MM.1S (cell line): ENCODE measurements at regions not wholly inside any gene's neighbourhood (a gene's known extent, or its start where the extent isn't known, plus 50 kb on each side); places are given as distances from the start of the nearest gene placed in this dataset.

Source experiments
- DNase-seq: peaks from one replicate; pipeline ENCODE4 v3.0.0-alpha.2; 2015
- H2AFZ ChIP-seq: fragments of 300-600 bp; sonication (generic); 2 replicates; pipeline ENCODE4 v1.6.0; 2016; ENCODE audit warnings: antibody characterized with exemption, low read length
- H3F3A ChIP-seq: fragments of 300-600 bp; sonication (generic); 2 replicates; pipeline ENCODE4 v1.6.1; 2016; ENCODE audit warnings: mild to moderate bottlenecking, antibody characterized with exemption, low read length, moderate library complexity, mixed read lengths; ENCODE audit not compliant: insufficient read depth
- H3K27ac ChIP-seq: fragments of 300-600 bp; sonication (generic); 2 replicates; pipeline ENCODE4 v1.5.1; 2016; ENCODE audit warnings: mild to moderate bottlenecking, low read length
- H3K27me3 ChIP-seq: fragments of 300-600 bp; sonication (generic); replicated peaks from 2 replicates; pipeline ENCODE4 v1.6.0; 2016; ENCODE audit warnings: low read length; ENCODE audit not compliant: insufficient read depth
- H3K36me3 ChIP-seq: fragments of 300-600 bp; sonication (generic); replicated peaks from 2 replicates; pipeline ENCODE4 v1.6.1; 2016; ENCODE audit warnings: mild to moderate bottlenecking, low read length, mixed read lengths; ENCODE audit not compliant: insufficient read depth
- H3K4me1 ChIP-seq: fragments of 300-600 bp; sonication (generic); 2 replicates; pipeline ENCODE4 v1.6.1; 2016; ENCODE audit warnings: low read length, mixed read lengths
- H3K4me2 ChIP-seq: fragments of 300-600 bp; sonication (generic); 2 replicates; pipeline ENCODE4 v1.6.0; 2016; ENCODE audit warnings: low read depth, low read length
- H3K4me3 ChIP-seq: fragments of 300-600 bp; sonication (generic); 2 replicates; pipeline ENCODE4 v1.5.1; 2016; ENCODE audit warnings: low read length, mixed read lengths
- H3K79me2 ChIP-seq: fragments of 300-600 bp; sonication (generic); 2 replicates; pipeline ENCODE4 v1.6.1; 2016; ENCODE audit warnings: mixed run types, low read length, mixed read lengths
- H3K9ac ChIP-seq: fragments of 300-600 bp; sonication (generic); 2 replicates; pipeline ENCODE4 v1.6.1; 2016; ENCODE audit warnings: low read length, mixed read lengths
- H3K9me2 ChIP-seq: fragments of 300-600 bp; sonication (generic); replicated peaks from 2 replicates; pipeline ENCODE4 v1.6.1; 2016; ENCODE audit warnings: mild to moderate bottlenecking, low read length, mixed read lengths; ENCODE audit not compliant: insufficient read depth
- H3K9me3 ChIP-seq: fragments of 300-600 bp; sonication (generic); replicated peaks from 2 replicates; pipeline ENCODE4 v1.6.1; 2016; ENCODE audit warnings: mild to moderate bottlenecking, low read length, mixed read lengths; ENCODE audit not compliant: insufficient read depth
- H4K20me1 ChIP-seq: fragments of 300-600 bp; sonication (generic); 2 replicates; pipeline ENCODE4 v1.6.1; 2016; ENCODE audit warnings: mild to moderate bottlenecking, low read length, moderate library complexity, mixed read lengths; ENCODE audit not compliant: insufficient read depth
- CTCF ChIP-seq: fragments of 300-600 bp; sonication (generic); IDR thresholded peaks from 2 replicates; pipeline ENCODE4 v1.5.1; 2016; ENCODE audit warnings: antibody characterized with exemption, low read length, mixed read lengths
- EZH2 ChIP-seq: fragments of 300-600 bp; sonication (generic); optimal IDR thresholded peaks from 2 replicates; pipeline ENCODE3; 2017; ENCODE audit warnings: low read depth, mild to moderate bottlenecking, antibody characterized with exemption, low read length, mixed read lengths
- EZH2phosphoT487 ChIP-seq: fragments of 300-600 bp; sonication (generic); IDR thresholded peaks from 2 replicates; pipeline ENCODE4 v1.6.1; 2018; ENCODE audit warnings: antibody characterized with exemption, low read length

- no peak for DNase-seq
- H2AFZ ChIP-seq: no peak overlapping the region
- TF ChIP-seq CTCF (no peak), EZH2 (no peak), EZH2phosphoT487 (no peak)
- no peaks in the 10 kb centered on the region for H3F3A ChIP-seq
- no peak overlapping the region for H3K27ac ChIP-seq
- H3K79me2 ChIP-seq: no peaks in the 10 kb centered on the region
- no peak overlapping the region for H3K4me3 ChIP-seq
- no peaks in the 10 kb centered on the region for H3K9me2 ChIP-seq
- H3K27me3 ChIP-seq: no peaks in the 10 kb centered on the region
- no peaks in the 10 kb centered on the region for H3K9me3 ChIP-seq
- no peaks in the 10 kb centered on the region for H3K4me1 ChIP-seq
- no peak overlapping the region for H3K4me2 ChIP-seq
- H4K20me1 ChIP-seq: no peaks in the 10 kb centered on the region
- H3K36me3 ChIP-seq: no peaks in the 10 kb centered on the region
- H3K9ac ChIP-seq: no peak overlapping the region
These were observed 772.7 kb downstream of the STPG2 start for GRCh38 chr4:97370568-97370967.

GRCh38 chr4:97374526-97374925 lies 768.8 kb downstream of the STPG2 start:
- H3K36me3 ChIP-seq: no peaks in the 10 kb centered on the region
- H3K4me1 ChIP-seq: no peaks in the 10 kb centered on the region
- no peaks in the 10 kb centered on the region for H3K79me2 ChIP-seq
- no peak overlapping the region for H3K9ac ChIP-seq
- no peaks in the 10 kb centered on the region for H3K27me3 ChIP-seq
- H3K9me3 ChIP-seq: no peaks in the 10 kb centered on the region
- no peak overlapping the region for H3K27ac ChIP-seq
- TF ChIP-seq EZH2 (no peak), EZH2phosphoT487 (no peak), CTCF (no peak)
- H3K4me3 ChIP-seq: no peak overlapping the region
- no peak for DNase-seq
- no peaks in the 10 kb centered on the region for H3K9me2 ChIP-seq
- H3K4me2 ChIP-seq: no peak overlapping the region
- H2AFZ ChIP-seq: no peak overlapping the region
- no peaks in the 10 kb centered on the region for H3F3A ChIP-seq
- H4K20me1 ChIP-seq: no peaks in the 10 kb centered on the region

GRCh38 chr4:97386969-97387368 lies 756.3 kb downstream of the STPG2 start:
- Histone ChIP-seq H3K79me2 (no peaks in the 10 kb centered on the region), H3K4me3 (no peak overlapping the region), H3K4me1 (no peaks in the 10 kb centered on the region), H4K20me1 (no peaks in the 10 kb centered on the region), H3K4me2 (no peak overlapping the region), H3K36me3 (no peaks in the 10 kb centered on the region), H3K9ac (no peak overlapping the region), H3K9me2 (no peaks in the 10 kb centered on the region), H3K9me3 (no peaks in the 10 kb centered on the region), H3K27ac (no peak overlapping the region), H2AFZ (no peak overlapping the region), H3F3A (no peaks in the 10 kb centered on the region), H3K27me3 (no peaks in the 10 kb centered on the region)
- TF ChIP-seq EZH2phosphoT487 (no peak), EZH2 (no peak), CTCF (no peak)
- DNase-seq: no peak
